Smooth muscle cell (in vitro differentiated cells): ENCODE measurements at regions not wholly inside any gene's neighbourhood (a gene's known extent, or its start where the extent isn't known, plus 50 kb on each side); places are given as distances from the start of the nearest gene placed in this dataset.

Experiments used
- DNase-seq: peaks from one replicate; lab custom pipeline; 2025; ENCODE audit not compliant: unreplicated experiment; lab: John Stamatoyannopoulos, UW
- H2AFZ ChIP-seq: fragments of 200-600 bp; sonication (generic); 2 replicates; pipeline ENCODE4 v1.6.0; 2016; ENCODE audit warnings: antibody characterized with exemption, low read depth, mild to moderate bottlenecking
- H3F3A ChIP-seq: fragments of 200-600 bp; sonication (generic); 2 replicates; pipeline ENCODE4 v1.6.0; 2017; ENCODE audit warnings: antibody characterized with exemption, low read depth
- H3K27ac ChIP-seq: fragments of 200-600 bp; sonication (generic); 2 replicates; pipeline ENCODE4 v1.5.1; 2016; ENCODE audit warnings: low read depth, mild to moderate bottlenecking
- H3K27me3 ChIP-seq: fragments of 200-600 bp; sonication (generic); 2 replicates; pipeline ENCODE4 v1.6.1; 2016; ENCODE audit warnings: low read depth, mild to moderate bottlenecking
- H3K36me3 ChIP-seq: fragments of 200-600 bp; sonication (generic); 2 replicates; pipeline ENCODE4 v1.5.1; 2016; ENCODE audit warnings: low read depth
- H3K4me1 ChIP-seq: fragments of 200-600 bp; sonication (generic); 2 replicates; pipeline ENCODE4 v1.5.1; 2016; ENCODE audit warnings: low read depth
- H3K4me2 ChIP-seq: fragments of 200-600 bp; sonication (generic); 2 replicates; pipeline ENCODE4 v1.6.0; 2016; ENCODE audit warnings: mild to moderate bottlenecking
- H3K4me3 ChIP-seq: fragments of 200-600 bp; sonication (generic); 2 replicates; pipeline ENCODE4 v1.5.1; 2016; ENCODE audit warnings: mild to moderate bottlenecking
- H3K79me2 ChIP-seq: fragments of 200-600 bp; sonication (generic); 2 replicates; pipeline ENCODE4 v1.6.0; 2016; ENCODE audit warnings: low read depth, mild to moderate bottlenecking
- H3K9ac ChIP-seq: fragments of 200-600 bp; sonication (generic); 2 replicates; pipeline ENCODE4 v1.6.0; 2016; ENCODE audit warnings: low read depth
- H3K9me3 ChIP-seq: fragments of 200-600 bp; sonication (generic); replicated peaks from 2 replicates; pipeline ENCODE4 v1.5.1; 2016; ENCODE audit warnings: low read depth
- H4K20me1 ChIP-seq: fragments of 200-600 bp; sonication (generic); 2 replicates; pipeline ENCODE4 v1.6.0; 2016; ENCODE audit warnings: low read depth
- WGBS: methylation state at CpG from one replicate; pipeline ENCODE4 v1.1.7; 2016; ENCODE audit warnings: low lambda C conversion rate; 5-methylcytosine and 5-hydroxymethylcytosine counted together
- TF ChIP-seq, protein P1 (sequence below): fragments of 200-600 bp; sonication (generic); IDR thresholded peaks from 2 replicates; pipeline ENCODE4 v1.5.1; 2017; ENCODE audit warnings: borderline replicate concordance, mild to moderate bottlenecking, antibody characterized with exemption; ENCODE audit not compliant: insufficient read depth, poor library complexity, severe bottlenecking

DNA sequence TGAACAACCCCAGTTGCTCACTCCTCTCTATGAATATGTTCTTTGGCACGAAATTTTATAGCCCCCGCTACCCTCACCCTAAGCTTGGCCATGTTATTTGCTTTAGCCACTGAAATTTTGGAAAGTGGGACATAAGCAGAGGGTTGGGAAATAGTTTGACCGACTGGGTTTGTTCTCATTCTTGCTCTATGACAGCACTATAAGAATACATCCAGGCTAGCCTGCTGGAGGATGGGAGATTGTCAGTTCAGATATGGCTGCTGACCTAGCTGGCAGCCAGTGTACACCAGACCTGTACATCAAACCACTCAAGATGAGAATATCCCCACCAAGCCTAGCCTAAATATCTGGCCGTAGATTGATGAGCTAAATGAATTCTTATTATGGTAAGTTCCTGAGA, 298.1 kb downstream of the PDGFC start:
- TF ChIP-seq, protein P1, sequence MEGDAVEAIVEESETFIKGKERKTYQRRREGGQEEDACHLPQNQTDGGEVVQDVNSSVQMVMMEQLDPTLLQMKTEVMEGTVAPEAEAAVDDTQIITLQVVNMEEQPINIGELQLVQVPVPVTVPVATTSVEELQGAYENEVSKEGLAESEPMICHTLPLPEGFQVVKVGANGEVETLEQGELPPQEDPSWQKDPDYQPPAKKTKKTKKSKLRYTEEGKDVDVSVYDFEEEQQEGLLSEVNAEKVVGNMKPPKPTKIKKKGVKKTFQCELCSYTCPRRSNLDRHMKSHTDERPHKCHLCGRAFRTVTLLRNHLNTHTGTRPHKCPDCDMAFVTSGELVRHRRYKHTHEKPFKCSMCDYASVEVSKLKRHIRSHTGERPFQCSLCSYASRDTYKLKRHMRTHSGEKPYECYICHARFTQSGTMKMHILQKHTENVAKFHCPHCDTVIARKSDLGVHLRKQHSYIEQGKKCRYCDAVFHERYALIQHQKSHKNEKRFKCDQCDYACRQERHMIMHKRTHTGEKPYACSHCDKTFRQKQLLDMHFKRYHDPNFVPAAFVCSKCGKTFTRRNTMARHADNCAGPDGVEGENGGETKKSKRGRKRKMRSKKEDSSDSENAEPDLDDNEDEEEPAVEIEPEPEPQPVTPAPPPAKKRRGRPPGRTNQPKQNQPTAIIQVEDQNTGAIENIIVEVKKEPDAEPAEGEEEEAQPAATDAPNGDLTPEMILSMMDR = no peak
- Histone ChIP-seq H3K27me3 (no peaks in the 10 kb centered on the region), H3K36me3 (no peaks in the 10 kb centered on the region), H3F3A (peaks cover 3% of the 10 kb centered on the region), H3K9ac (no peak overlapping the region), H2AFZ (peak overlapping the region; percentile 47), H3K4me3 (no peak overlapping the region), H3K27ac (peak overlapping the region; percentile 81), H3K79me2 (no peaks in the 10 kb centered on the region), H3K9me3 (no peaks in the 10 kb centered on the region), H3K4me2 (peak overlapping the region; percentile 72), H4K20me1 (no peaks in the 10 kb centered on the region), H3K4me1 (peaks cover 22% of the 10 kb centered on the region)
- WGBS = 70% methylated on average over 4 of the region's 4 CpGs
- no peak for DNase-seq

DNA sequence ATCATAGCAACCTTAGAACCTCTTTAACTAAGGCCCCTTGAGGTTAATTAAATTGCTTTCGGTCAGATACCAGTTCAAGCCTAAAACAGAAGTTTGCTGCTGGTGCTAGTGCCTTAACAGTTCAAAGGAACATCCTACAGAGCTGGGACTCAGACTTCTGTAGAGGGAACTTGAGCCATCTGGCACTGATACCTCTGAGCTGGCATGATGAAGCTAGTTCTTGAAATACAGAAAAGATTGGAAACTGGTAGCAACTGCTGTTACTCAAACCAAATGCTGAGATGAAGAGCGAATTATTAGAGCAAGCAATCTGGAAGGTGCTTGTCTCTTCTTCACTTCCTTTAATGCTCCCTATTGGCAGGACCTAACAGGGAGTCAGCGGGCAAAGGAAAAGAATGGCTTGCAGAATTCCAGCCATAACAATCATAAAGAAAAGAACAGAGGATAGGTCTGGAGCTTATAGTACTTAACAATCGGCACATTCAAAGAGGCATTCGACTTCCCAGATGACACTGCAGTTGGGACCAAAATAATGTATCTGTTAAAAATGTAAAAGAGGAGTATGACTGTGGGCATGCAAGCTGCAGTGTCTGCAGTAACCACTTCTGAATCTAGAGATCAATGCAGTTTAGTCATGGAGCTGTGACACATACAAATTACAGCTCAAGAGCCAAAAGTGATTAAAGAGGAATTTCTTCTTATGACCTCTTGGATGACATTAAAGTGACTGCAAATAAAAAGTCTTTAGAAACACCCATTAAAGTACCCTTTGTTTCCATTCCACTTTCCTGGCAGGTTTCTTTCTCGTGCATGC, 298.9 kb downstream of the PDGFC start:
- DNase-seq = no peak
- 34% methylated on average over 6 of the region's 6 CpGs for WGBS
- H3F3A ChIP-seq = peaks cover 3% of the 10 kb centered on the region
- no peak overlapping the region for H3K4me3 ChIP-seq
- peak overlapping the region; percentile 72 for H3K4me2 ChIP-seq
- peaks cover 22% of the 10 kb centered on the region for H3K4me1 ChIP-seq
- H3K36me3 ChIP-seq = no peaks in the 10 kb centered on the region
- H3K9ac ChIP-seq = no peak overlapping the region
- peak overlapping the region; percentile 81 for H3K27ac ChIP-seq
- H3K9me3 ChIP-seq = no peaks in the 10 kb centered on the region
- H3K79me2 ChIP-seq = no peaks in the 10 kb centered on the region
- H3K27me3 ChIP-seq = no peaks in the 10 kb centered on the region
- no peaks in the 10 kb centered on the region for H4K20me1 ChIP-seq
- peak overlapping the region; percentile 15 for H2AFZ ChIP-seq
- TF ChIP-seq, protein P1 = no peak

DNA sequence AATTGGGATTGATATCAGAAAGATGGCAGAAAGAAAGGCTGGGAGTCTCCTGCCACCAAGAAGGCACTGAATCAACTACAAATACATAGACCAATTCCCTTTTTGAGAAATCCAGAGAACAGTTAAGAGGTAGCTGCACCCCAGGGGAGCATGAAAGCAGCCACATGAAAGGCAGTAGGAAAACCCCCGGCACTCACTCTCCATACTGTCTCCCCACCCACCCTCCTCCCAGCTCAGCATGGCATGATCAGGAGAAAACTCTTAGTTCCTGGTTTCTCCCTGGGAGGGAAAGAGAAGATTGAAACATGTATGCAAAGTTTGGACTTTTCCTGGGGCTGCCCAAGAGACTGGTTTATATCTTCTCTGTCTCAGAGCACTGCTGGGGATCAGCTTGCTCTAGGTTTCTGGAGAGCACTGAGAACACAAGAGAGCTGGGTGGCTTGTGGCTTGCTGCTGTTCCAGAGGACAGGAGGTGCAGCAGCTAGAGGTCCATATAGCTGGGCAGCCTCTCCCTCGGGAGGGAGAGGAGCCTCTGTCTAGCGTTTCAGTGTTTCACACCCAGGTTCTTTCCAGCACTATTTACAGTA, 305.7 kb downstream of the PDGFC start:
- TF ChIP-seq, protein P1 = no peak
- 86% methylated on average over 3 of the region's 3 CpGs for WGBS
- Histone ChIP-seq H3K27ac (no peak overlapping the region), H3K4me2 (no peak overlapping the region), H3K79me2 (no peaks in the 10 kb centered on the region), H3K36me3 (no peaks in the 10 kb centered on the region), H3K4me3 (no peak overlapping the region), H4K20me1 (no peaks in the 10 kb centered on the region), H3K4me1 (peaks cover 7% of the 10 kb centered on the region), H3K9ac (no peak overlapping the region), H2AFZ (peak overlapping the region; percentile 44), H3K27me3 (no peaks in the 10 kb centered on the region), H3K9me3 (no peaks in the 10 kb centered on the region), H3F3A (no peaks in the 10 kb centered on the region)
- no peak for DNase-seq
